Breast epithelium (tissue), 3 donors: ENCODE measurements at regions not wholly inside any gene's neighbourhood (a gene's known extent, or its start where the extent isn't known, plus 50 kb on each side); places are given as distances from the start of the nearest gene placed in this dataset.
"Not testable (repeated sequence)": the region's sequence is repeated elsewhere in the genome, so short reads cannot be mapped to it uniquely, and the experiment has no call there.

Source experiments
- CTCF ChIP-seq, 3 donors: fragments of 450-650 bp; IDR thresholded peaks; one replicate each; pipeline ENCODE4 v1.5.1; 2016 to 2017; ENCODE audit warnings: antibody characterized with exemption in 3 of 3, mild to moderate bottlenecking in 3 of 3, moderate library complexity in 3 of 3
- POLR2AphosphoS5 ChIP-seq, 3 donors: sonication (generic); formaldehyde crosslinking; IDR thresholded peaks; one replicate each; pipeline ENCODE4 v1.6.1; 2017; ENCODE audit warnings: antibody characterized with exemption in 3 of 3

DNA sequence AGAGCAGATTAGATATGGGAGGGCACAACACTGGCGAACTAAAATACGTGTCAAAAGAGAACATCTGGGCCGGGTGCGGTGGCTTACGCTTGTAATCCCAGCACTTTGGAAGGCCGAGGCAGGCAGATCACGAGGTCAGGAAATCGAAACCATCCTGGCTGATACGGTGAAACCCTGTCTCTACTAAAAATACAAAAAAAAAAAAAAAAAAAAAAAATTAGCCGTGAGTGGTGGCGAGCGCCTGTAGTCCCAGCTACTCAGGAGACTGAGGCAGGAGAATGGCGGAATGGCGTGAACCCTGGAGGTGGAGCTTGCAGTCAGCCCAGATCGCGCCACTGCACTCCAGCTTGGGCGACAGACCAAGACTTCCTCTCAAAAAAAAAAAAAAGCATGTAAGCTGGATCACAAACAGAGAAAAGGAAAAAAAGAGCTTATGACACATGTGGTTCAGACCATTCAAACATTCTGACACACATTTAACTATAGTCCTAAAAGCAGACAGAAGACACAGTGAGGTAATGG lies 1716.9 kb downstream of the SI start:
- not testable (repeated sequence) for TF ChIP-seq CTCF, POLR2AphosphoS5 (IDR thresholded peaks at IDR 0.05)
